ENCODE measurements at regions not wholly inside any gene's neighbourhood (a gene's known extent, or its start where the extent isn't known, plus 50 kb on each side); places are given as distances from the start of the nearest gene placed in this dataset.

- TF ChIP-seq POLR2A (IDR thresholded peaks at IDR 0.05; ENCODE audit: low read length) (no peak), GATA1 (IDR thresholded peaks at IDR 0.05; ENCODE audit: low read depth, low read length) (no peak)
Observed at GRCh38 chr6:97885325-97885724, 602.3 kb upstream of the MMS22L start.
